WTC11 (cell line): ENCODE measurements at regions not wholly inside any gene's neighbourhood (a gene's known extent, or its start where the extent isn't known, plus 50 kb on each side); places are given as distances from the start of the nearest gene placed in this dataset.
A peak's percentile ranks its signal among the peaks of the same experiment; 100 is the strongest.

Experiments
- ATAC-seq: fragments of 200-7000 bp; cut with Tn5 transposase; 2 replicates; pipeline ENCODE4 v1.10.0; 2021; ENCODE audit warnings: mild to moderate bottlenecking, moderate library complexity
- CTCF ChIA-PET: fragments of 300-600 bp; sonication (Branson Sonifier 250); formaldehyde crosslinking; loops from one replicate; lab custom pipeline; 2021; ENCODE audit warnings: antibody characterized with exemption; lab: Charles Lee
- POLR2A ChIA-PET: fragments of 350-600 bp; sonication (Branson Sonifier 250); formaldehyde crosslinking; loops from one replicate; lab custom pipeline; 2021; ENCODE audit warnings: antibody characterized with exemption; lab: Charles Lee
- DNase-seq: peaks from one replicate; pipeline ENCODE4 v3.0.0; 2021; ENCODE audit warnings: low spot score
- H3K27ac Mint-ChIP-seq: 2 replicates; pipeline ENCODE4 v1.8.0; 2021; ENCODE audit warnings: mixed read lengths
- H3K27me3 Mint-ChIP-seq: 2 replicates; pipeline ENCODE4 v1.8.0; 2021; ENCODE audit warnings: low read depth, mild to moderate bottlenecking, moderate library complexity, mixed read lengths
- H3K36me3 Mint-ChIP-seq: 2 replicates; pipeline ENCODE4 v1.8.0; 2021; ENCODE audit warnings: mixed read lengths
- H3K4me1 Mint-ChIP-seq: 2 replicates; pipeline ENCODE4 v1.8.0; 2022; ENCODE audit warnings: mixed read lengths
- H3K4me3 Mint-ChIP-seq: 2 replicates; pipeline ENCODE4 v1.8.0; 2021; ENCODE audit warnings: mild to moderate bottlenecking, moderate library complexity, mixed read lengths
- H3K9me3 Mint-ChIP-seq: 2 replicates; pipeline ENCODE4 v1.8.0; 2021; ENCODE audit warnings: mixed read lengths
- AR ChIP-seq: fragments of 250-450 bp; sonication (Bioruptor Pico); IDR thresholded peaks from 2 replicates; pipeline ENCODE4 v1.9.0; 2021; ENCODE audit warnings: mild to moderate bottlenecking
- ARID4B ChIP-seq: sonication (generic); formaldehyde crosslinking; IDR thresholded peaks from 2 replicates; pipeline ENCODE4 v1.8.0; 2023; ENCODE audit warnings: missing genetic modification reagents, mild to moderate bottlenecking, borderline replicate concordance
- CREB1 ChIP-seq: sonication (generic); formaldehyde crosslinking; IDR thresholded peaks from 2 replicates; pipeline ENCODE4 v1.8.0; 2023; ENCODE audit warnings: mild to moderate bottlenecking, missing genetic modification reagents
- ERG ChIP-seq: fragments of 250-450 bp; sonication (Bioruptor Pico); IDR thresholded peaks from 2 replicates; pipeline ENCODE4 v1.8.0; 2021; ENCODE audit warnings: mild to moderate bottlenecking
- HMGA2 ChIP-seq: fragments of 250-450 bp; sonication (Bioruptor Pico); IDR thresholded peaks from 2 replicates; pipeline ENCODE4 v1.4.0; 2021; ENCODE audit warnings: mild to moderate bottlenecking, moderate library complexity
- KAT7 ChIP-seq: sonication (generic); formaldehyde crosslinking; IDR thresholded peaks from 2 replicates; pipeline ENCODE4 v1.8.1; 2023; ENCODE audit warnings: missing genetic modification reagents, mild to moderate bottlenecking, borderline replicate concordance
- MAX ChIP-seq: sonication (generic); formaldehyde crosslinking; IDR thresholded peaks from 2 replicates; pipeline ENCODE4 v1.8.0; 2022; ENCODE audit warnings: mild to moderate bottlenecking, missing genetic modification reagents
- NFATC4 ChIP-seq: fragments of 250-450 bp; sonication (Bioruptor Pico); IDR thresholded peaks from 2 replicates; pipeline ENCODE4 v1.9.0; 2021; ENCODE audit warnings: mild to moderate bottlenecking
- NFE2L1 ChIP-seq: sonication (generic); formaldehyde crosslinking; IDR thresholded peaks from 2 replicates; pipeline ENCODE4 v1.8.1; 2023; ENCODE audit warnings: missing genetic modification reagents
- OVOL2 ChIP-seq: fragments of 250-450 bp; sonication (Bioruptor Pico); IDR thresholded peaks from 2 replicates; pipeline ENCODE4 v1.9.0; 2021; ENCODE audit warnings: mild to moderate bottlenecking, borderline replicate concordance
- TEAD1 ChIP-seq: sonication (generic); formaldehyde crosslinking; IDR thresholded peaks from 2 replicates; pipeline ENCODE4 v1.8.0; 2022; ENCODE audit warnings: mild to moderate bottlenecking, missing genetic modification reagents
- ZBTB43 ChIP-seq: sonication (generic); formaldehyde crosslinking; IDR thresholded peaks from 2 replicates; pipeline ENCODE4 v1.8.1; 2023; ENCODE audit warnings: mild to moderate bottlenecking, missing genetic modification reagents
- ZNF317 ChIP-seq: sonication (generic); formaldehyde crosslinking; IDR thresholded peaks from 2 replicates; pipeline ENCODE4 v1.8.1; 2023; ENCODE audit warnings: low read depth, mild to moderate bottlenecking, moderate library complexity, missing genetic modification reagents, borderline replicate concordance
- ZNF396 ChIP-seq: fragments of 250-450 bp; sonication (Bioruptor Pico); IDR thresholded peaks from 2 replicates; pipeline ENCODE4 v1.8.0; 2021; ENCODE audit warnings: mild to moderate bottlenecking, moderate library complexity, borderline replicate concordance
- ZNF416 ChIP-seq: fragments of 250-450 bp; sonication (Bioruptor Pico); IDR thresholded peaks from 2 replicates; pipeline ENCODE4 v1.9.0; 2021; ENCODE audit warnings: mild to moderate bottlenecking, inconsistent platforms
- ZNF423 ChIP-seq: fragments of 250-450 bp; sonication (Bioruptor Pico); IDR thresholded peaks from 2 replicates; pipeline ENCODE4 v2.1.2; 2022; ENCODE audit warnings: mild to moderate bottlenecking, moderate library complexity
- ZNF671 ChIP-seq: fragments of 250-450 bp; sonication (Bioruptor Pico); IDR thresholded peaks from 2 replicates; pipeline ENCODE4 v1.8.0; 2021; ENCODE audit warnings: mild to moderate bottlenecking

GRCh38 chr2:103887625-103888024 is 966.3 kb upstream of the POU3F3 start:
- Mint-ChIP-seq H3K4me3 (no peak overlapping the region), H3K36me3 (no peaks in the 10 kb centered on the region), H3K27me3 (no peaks in the 10 kb centered on the region), H3K27ac (no peak overlapping the region), H3K4me1 (no peaks in the 10 kb centered on the region), H3K9me3 (peaks cover 6% of the 10 kb centered on the region)
- TF ChIP-seq MAX (CRISPR knock-in tag) (no peak), KAT7 (CRISPR knock-in tag) (no peak), AR (CRISPR knock-in tag) (no peak), ZBTB43 (CRISPR knock-in tag) (no peak), ZNF396 (no peak)
- DNase-seq: no peak
- POLR2A ChIA-PET: no interaction called here
- no peak for ATAC-seq
- CTCF ChIA-PET: no interaction called here

- no peaks in the 10 kb centered on the region for H3K9me3 Mint-ChIP-seq
- H3K27me3 Mint-ChIP-seq: no peaks in the 10 kb centered on the region
- H3K36me3 Mint-ChIP-seq: no peaks in the 10 kb centered on the region
- TF ChIP-seq ZNF423 (CRISPR knock-in tag) (no peak), ZNF416 (CRISPR knock-in tag) (no peak), NFATC4 (CRISPR knock-in tag) (no peak), ZNF317 (CRISPR knock-in tag) (no peak), ZNF671 (CRISPR knock-in tag) (no peak), NFE2L1 (CRISPR knock-in tag) (no peak), TEAD1 (CRISPR knock-in tag) (no peak), ERG (no peak), OVOL2 (CRISPR knock-in tag) (no peak)
- no peaks in the 10 kb centered on the region for H3K4me1 Mint-ChIP-seq
- ChIA-PET POLR2A (no interaction called here), CTCF (no interaction called here)
- no peak for DNase-seq
- no peak overlapping the region for H3K4me3 Mint-ChIP-seq
- ATAC-seq: no peak
- no peak overlapping the region for H3K27ac Mint-ChIP-seq
Observed at GRCh38 chr2:103896182-103896581, 957.7 kb upstream of the POU3F3 start.

- DNase-seq: no peak
Observed at GRCh38 chr2:103898561-103898960, 955.4 kb upstream of the POU3F3 start.

More at GRCh38 chr2:103898561-103898960, 955.4 kb upstream of the POU3F3 start:
- TF ChIP-seq HMGA2 (CRISPR knock-in tag) (peak; percentile 65), CREB1 (no peak), ARID4B (no peak)
- TF ChIP-seq, all 79 proteins: peak for 1
- ATAC-seq: no peak
- POLR2A ChIA-PET: no interaction called here
- CTCF ChIA-PET: interaction anchor here (1.9 kb wide), 1 partner anchor 19 kb away, joined by 4 read pairs; no protein-coding TSS in a partner anchor
- Mint-ChIP-seq H3K4me1 (no peaks in the 10 kb centered on the region), H3K27ac (no peak overlapping the region), H3K36me3 (no peaks in the 10 kb centered on the region), H3K4me3 (no peak overlapping the region), H3K9me3 (no peaks in the 10 kb centered on the region), H3K27me3 (no peaks in the 10 kb centered on the region)
